Psoas muscle (tissue), 7 donors: ENCODE measurements at regions not wholly inside any gene's neighbourhood (a gene's known extent, or its start where the extent isn't known, plus 50 kb on each side); places are given as distances from the start of the nearest gene placed in this dataset.

Experiments
- ATAC-seq, 4 donors: fragments of 200-7000 bp; cut with Tn5 transposase; one replicate each; pipeline ENCODE4 v1.9.1; 2020; ENCODE audit warnings: moderate library complexity in 3 of 4, mild to moderate bottlenecking in 2 of 4
- DNase-seq, 2 donors: peaks; one replicate each; pipeline ENCODE4 v3.0.0-alpha.2; 2020
- H3K27ac ChIP-seq: fragments of 200-600 bp; one replicate; pipeline ENCODE4 v1.8.0; 2022
- H3K27me3 ChIP-seq, 3 donors: fragments of 200-600 bp in 1 of 3; one replicate each; pipeline versions ENCODE4 v1.6.1 to v1.8.0; 2013 to 2022; ENCODE audit warnings: low read length in 2 of 3, mild to moderate bottlenecking in 2 of 3, moderate library complexity in 1 of 3; ENCODE audit not compliant: insufficient read depth in 3 of 3
- H3K36me3 ChIP-seq, 2 donors: fragments of 200-600 bp in 1 of 2; one replicate each; pipeline versions ENCODE4 v1.6.1 to v1.8.0; 2013 to 2022; ENCODE audit warnings: low read depth in 1 of 2, mild to moderate bottlenecking in 1 of 2, moderate library complexity in 1 of 2; ENCODE audit not compliant: insufficient read depth in 1 of 2
- H3K4me1 ChIP-seq: fragments of 200-600 bp; one replicate; pipeline ENCODE4 v1.8.0; 2022
- H3K4me3 ChIP-seq: fragments of 200-600 bp; one replicate; pipeline ENCODE4 v1.8.0; 2022; ENCODE audit warnings: mild to moderate bottlenecking
- H3K9me3 ChIP-seq: fragments of 200-600 bp; one replicate; pipeline ENCODE4 v1.8.0; 2022
- CTCF ChIP-seq: fragments of 200-600 bp; IDR thresholded peaks from one replicate; pipeline ENCODE4 v1.8.0; 2022; ENCODE audit warnings: antibody characterized with exemption
- WGBS, 3 donors: extraction: QIAGEN DNeasy Blood & Tissue Kit; methylation state at CpG; one replicate each; pipeline versions ENCODE4 v1.1.6 to v1.1.7; 2013; 5-methylcytosine and 5-hydroxymethylcytosine counted together
- intact Hi-C, 2 donors: fragments of 100-400 bp; cut with DNase I; formaldehyde crosslinking; loops; one replicate each; pipeline versions ENCODE4 v1.11.0 to v1.14.2; 2022
- donor health status: healthy with polysubstance abuse.
- donor health status: DM: no; HTN: no; CAD: no; lungs with moderate emphysema.
- donor health status: Bipolar disorder and iron deficiency.
- donor health status: healthy.
- donor health status: DM: yes; HTN: yes; CAD: no.
- donor health status: DM: no; HTN: no; CAD: no.
- donor health status: DM: yes; HTN: yes; CAD: no.

- ATAC-seq (no peak), DNase-seq (no peak)
- WGBS, 3 donors, result 62 to 67% (median 67%) methylated on average over 2 of the region's 2 CpGs
- Histone ChIP-seq H3K36me3 (no peaks in the 10 kb centered on the region), H3K9me3 (no peaks in the 10 kb centered on the region), H3K27me3 (no peaks in the 10 kb centered on the region), H3K4me1 (no peaks in the 10 kb centered on the region), H3K4me3 (no peak overlapping the region), H3K27ac (no peak overlapping the region)
- intact Hi-C loops, result no loop called here
- no peak for TF ChIP-seq CTCF
These were observed 877.7 kb upstream of the CITED2 start for GRCh38 chr6:140252099-140252498.

- no peaks in the 10 kb centered on the region for H3K36me3 ChIP-seq
- intact Hi-C loops, result no loop called here
- H3K9me3 ChIP-seq, result no peaks in the 10 kb centered on the region
- no peaks in the 10 kb centered on the region for H3K4me1 ChIP-seq
- DNase-seq (no peak), ATAC-seq (no peak)
- H3K27ac ChIP-seq, result no peak overlapping the region
- 79 to 84% (median 80%) methylated on average over 8 of the region's 8 CpGs for WGBS, 3 donors
- no peaks in the 10 kb centered on the region for H3K27me3 ChIP-seq
- TF ChIP-seq CTCF, result no peak
- H3K4me3 ChIP-seq, result no peak overlapping the region
These were observed 871.0 kb upstream of the CITED2 start for GRCh38 chr6:140245296-140246040.

GRCh38 chr6:140237251-140237650 lies 862.8 kb upstream of the CITED2 start:
- H3K4me1 ChIP-seq, result no peaks in the 10 kb centered on the region
- ATAC-seq, result no peak
- intact Hi-C loops, result no loop called here
- 81 to 89% (median 83%) methylated on average over 3 of the region's 3 CpGs for WGBS, 3 donors
- H3K27ac ChIP-seq, result no peak overlapping the region
- H3K9me3 ChIP-seq, result peaks cover 4% of the 10 kb centered on the region
- DNase-seq, result no peak
- no peaks in the 10 kb centered on the region for H3K27me3 ChIP-seq
- no peak for TF ChIP-seq CTCF
- H3K4me3 ChIP-seq, result no peak overlapping the region
- no peaks in the 10 kb centered on the region for H3K36me3 ChIP-seq

- 65 to 80% (median 67%) methylated on average over 3 of the region's 3 CpGs for WGBS, 3 donors
- H3K27me3 ChIP-seq, result no peaks in the 10 kb centered on the region
- DNase-seq (no peak), ATAC-seq (no peak)
- H3K36me3 ChIP-seq, result no peaks in the 10 kb centered on the region
- intact Hi-C loops, result no loop called here
- no peak overlapping the region for H3K4me3 ChIP-seq
- H3K9me3 ChIP-seq, result peaks cover 7% of the 10 kb centered on the region
- H3K4me1 ChIP-seq, result no peaks in the 10 kb centered on the region
- no peak for TF ChIP-seq CTCF
- no peak overlapping the region for H3K27ac ChIP-seq
These were observed 862.3 kb upstream of the CITED2 start for GRCh38 chr6:140236732-140237131.

GRCh38 chr6:140230282-140230681 lies 855.8 kb upstream of the CITED2 start:
- Histone ChIP-seq H3K9me3 (peaks cover 7% of the 10 kb centered on the region), H3K27ac (no peak overlapping the region), H3K4me1 (no peaks in the 10 kb centered on the region), H3K27me3 (no peaks in the 10 kb centered on the region), H3K4me3 (no peak overlapping the region), H3K36me3 (no peaks in the 10 kb centered on the region)
- ATAC-seq, result no peak
- no peak for DNase-seq
- intact Hi-C loops, result no loop called here
- WGBS, 3 donors, result 59 to 79% (median 66%) methylated on average over 2 of the region's 2 CpGs
- TF ChIP-seq CTCF, result no peak
